ENCODE measurements at regions not wholly inside any gene's neighbourhood (a gene's known extent, or its start where the extent isn't known, plus 50 kb on each side); places are given as distances from the start of the nearest gene placed in this dataset.

GRCh38 chr12:132439333-132439904 lies 50.5 kb upstream of the FBRSL1 start:
- no peak for DNase-seq (ENCODE audit: low read depth)

GRCh38 chr12:132438726-132439125 lies 51.2 kb upstream of the FBRSL1 start:
- no peak for DNase-seq (ENCODE audit: low read depth)

DNA sequence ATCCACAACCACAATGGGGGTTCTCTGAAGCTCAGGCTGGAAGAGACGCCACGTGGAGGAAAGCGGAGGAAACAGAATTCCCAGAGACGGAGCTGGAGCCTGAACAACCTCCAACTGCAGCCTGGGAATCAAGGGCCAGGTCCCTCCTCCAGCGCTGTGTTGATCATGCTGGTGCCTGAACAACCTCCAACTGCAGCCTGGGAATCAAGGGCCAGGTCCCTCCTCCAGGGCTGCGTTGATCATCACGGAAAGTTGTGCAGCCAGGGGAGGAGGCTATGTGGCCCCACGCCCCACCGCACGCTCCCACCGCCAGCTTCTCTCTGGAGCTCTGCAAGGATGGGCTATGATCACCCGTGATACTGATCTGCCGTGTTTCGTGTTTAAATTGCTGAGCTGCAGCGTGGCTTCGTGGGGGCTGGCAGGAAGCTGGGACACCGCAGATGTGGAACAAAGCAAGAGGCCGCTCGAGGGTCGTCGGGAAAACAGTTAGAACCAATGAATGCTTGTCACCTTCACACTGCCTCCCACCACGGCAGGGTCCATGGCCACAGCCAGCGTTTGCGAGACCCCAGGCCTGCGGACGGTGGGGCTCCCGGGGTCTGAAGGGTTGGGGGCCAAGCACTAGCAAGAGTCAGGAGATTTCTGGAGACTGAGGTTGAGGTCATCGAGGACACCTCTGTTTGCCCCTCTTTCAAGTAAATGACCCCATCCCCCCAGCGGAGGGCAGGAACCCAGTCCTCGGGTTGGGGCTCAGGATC lies 51.8 kb upstream of the FBRSL1 start:
- no peak for DNase-seq (ENCODE audit: low read depth)

DNA sequence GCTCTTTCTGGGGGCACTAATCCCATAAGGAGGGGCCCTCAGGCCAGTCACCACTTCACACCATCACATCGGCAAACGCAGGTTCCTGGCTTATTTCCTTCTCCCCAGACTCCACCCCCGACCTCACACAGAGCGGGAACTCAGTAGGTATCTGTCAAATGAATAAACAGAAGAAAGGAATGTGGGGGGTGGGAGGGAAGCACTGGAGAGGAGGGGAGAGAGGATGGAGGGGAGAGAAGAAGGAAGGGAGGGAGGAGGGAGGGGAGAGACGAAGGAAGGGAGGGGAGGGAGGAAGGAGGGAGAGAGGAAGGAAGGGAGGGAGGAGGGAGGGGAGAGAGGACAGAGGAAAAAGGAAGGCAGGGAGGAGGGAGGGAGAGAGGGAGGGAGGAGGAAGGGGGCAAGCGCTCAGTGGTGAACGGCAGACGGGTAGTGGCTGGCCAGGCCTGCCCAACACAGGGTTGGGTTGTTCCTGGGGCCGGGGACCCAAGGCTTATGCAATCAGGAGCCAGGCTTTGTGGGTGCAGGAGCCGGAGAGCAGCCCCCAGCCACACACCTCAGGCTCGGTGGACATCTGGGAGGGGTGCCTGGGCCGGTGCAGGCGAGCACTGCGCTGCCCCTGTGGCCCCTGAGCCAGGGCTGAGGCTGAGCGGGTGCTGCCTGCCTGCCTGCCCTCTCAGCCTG lies 52.6 kb upstream of the FBRSL1 start:
- DNase-seq (ENCODE audit: low read depth): no peak

- no peak for DNase-seq (ENCODE audit: low read depth)
These were observed 53.1 kb upstream of the FBRSL1 start for GRCh38 chr12:132436791-132437251.

DNA sequence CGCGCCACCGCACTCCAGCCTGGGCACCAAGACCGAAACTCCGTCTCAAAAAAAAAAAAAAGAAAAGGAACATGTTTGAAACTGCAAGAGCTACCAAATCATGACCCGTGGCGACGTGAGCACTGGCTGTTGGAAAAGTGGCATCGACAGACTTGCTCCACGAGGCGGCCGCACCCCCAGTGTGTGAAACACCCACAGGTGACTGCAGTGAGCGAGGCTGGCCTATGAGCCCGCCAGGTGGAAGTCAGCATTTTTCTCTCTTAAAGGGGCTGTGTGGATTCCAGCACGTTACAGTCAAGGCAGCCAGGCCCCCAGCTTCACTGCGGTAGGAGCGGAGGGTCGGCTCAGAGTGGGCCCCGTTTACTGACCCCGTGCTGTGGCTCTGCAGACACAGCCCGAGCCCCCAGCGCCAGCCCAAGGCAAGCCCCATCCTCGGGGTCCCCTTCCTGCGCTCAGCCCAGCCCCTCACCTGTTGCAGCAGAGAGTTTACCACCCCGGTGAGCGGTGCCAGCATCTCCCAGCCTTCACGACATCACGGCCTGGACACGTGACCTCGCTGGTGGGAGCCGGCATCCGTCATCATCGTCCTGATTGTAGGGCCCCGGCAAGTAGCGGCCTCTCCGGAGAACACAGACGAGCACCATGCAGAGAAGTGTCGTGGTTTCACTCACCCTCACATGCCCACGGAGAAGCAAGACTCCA lies 54.3 kb upstream of the FBRSL1 start:
- no peak for DNase-seq (ENCODE audit: low read depth)

DNA sequence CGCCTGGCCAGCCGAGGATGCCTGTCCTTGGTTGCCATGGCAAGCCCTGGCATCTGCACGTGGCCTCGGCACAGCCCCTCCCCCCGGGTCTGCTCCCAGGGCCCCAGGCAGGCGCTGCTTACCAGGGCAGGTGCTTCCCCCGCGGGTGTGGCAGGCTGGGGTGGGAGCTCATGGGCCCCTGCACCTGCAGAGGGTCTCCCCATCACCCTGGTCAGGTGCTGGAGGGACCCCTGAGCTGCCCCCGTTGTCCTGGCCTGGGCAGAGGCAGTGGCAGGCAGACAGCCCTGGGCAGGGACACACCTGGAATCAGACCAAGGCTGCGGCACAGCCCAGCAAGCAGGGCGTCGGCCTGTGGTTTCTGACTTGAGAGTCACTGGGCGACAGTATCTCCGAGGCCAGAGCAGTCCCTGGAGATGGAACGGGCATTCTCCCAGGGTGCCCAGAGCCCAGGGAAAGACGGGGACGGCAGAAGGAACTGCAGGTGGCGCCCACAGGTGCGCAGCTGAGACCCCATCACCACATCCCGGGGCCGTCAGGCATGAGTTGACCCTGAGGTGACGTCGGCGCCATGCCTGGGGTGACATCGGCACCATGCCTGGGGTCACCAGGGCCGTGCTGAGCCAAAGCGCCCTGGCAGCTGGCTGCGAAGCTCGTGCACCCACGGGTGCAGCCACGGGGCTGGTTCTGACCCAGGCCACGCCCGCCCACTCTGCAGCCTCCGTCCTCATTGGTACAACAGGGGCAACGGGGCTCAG lies 56.1 kb upstream of the FBRSL1 start:
- no peak for DNase-seq (ENCODE audit: low read depth)

GRCh38 chr12:132432721-132433577 lies 57.0 kb upstream of the FBRSL1 start:
- DNase-seq (ENCODE audit: low read depth): no peak

GRCh38 chr12:132432126-132432705 lies 57.7 kb upstream of the FBRSL1 start:
- DNase-seq (ENCODE audit: low read depth): no peak

DNA sequence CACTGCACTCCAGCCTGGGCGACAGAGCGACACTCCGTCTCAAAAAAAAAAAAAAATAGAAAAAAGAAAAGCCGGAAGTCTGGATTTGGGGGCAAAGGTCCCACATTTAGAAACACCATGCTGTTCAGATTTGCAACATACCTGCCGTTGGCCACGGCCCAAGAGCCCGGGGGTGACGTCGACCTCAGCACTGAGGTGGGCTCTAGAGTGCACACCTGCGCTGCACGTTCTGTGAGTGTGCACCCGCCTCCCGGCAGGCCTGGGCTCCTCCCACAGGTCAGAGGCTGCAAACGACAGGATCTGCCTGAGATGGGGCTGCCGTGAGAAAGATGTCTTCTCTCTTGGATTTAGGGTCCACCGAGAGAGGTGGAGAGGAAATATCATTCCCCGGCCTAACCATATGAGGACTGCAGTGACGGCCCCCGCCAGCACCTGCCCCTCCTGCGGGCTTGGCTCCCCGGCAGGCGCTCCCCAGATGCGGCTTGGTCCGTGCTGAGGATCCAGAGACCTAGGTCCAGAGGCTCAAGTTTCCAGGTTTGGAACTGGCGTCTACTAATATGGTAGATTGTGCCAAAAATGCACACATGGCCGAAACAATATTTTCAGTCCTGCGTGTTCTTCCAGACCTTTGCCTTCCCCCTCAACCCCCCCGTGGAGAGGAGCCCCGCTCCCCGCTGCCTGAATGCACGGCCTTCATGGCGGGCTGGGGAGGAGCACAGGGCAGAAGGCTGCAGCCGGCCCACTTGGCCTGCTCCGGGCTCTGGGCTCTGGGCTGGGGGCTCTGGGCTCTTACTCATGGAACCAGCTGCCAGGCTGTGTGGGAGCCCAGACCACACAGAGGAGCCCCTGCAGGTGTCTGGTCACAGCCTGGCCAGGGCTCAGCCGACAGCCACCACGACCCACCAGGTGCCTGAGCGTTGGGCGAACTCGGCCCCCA lies 58.8 kb upstream of the FBRSL1 start:
- DNase-seq (ENCODE audit: low read depth): no peak

DNA sequence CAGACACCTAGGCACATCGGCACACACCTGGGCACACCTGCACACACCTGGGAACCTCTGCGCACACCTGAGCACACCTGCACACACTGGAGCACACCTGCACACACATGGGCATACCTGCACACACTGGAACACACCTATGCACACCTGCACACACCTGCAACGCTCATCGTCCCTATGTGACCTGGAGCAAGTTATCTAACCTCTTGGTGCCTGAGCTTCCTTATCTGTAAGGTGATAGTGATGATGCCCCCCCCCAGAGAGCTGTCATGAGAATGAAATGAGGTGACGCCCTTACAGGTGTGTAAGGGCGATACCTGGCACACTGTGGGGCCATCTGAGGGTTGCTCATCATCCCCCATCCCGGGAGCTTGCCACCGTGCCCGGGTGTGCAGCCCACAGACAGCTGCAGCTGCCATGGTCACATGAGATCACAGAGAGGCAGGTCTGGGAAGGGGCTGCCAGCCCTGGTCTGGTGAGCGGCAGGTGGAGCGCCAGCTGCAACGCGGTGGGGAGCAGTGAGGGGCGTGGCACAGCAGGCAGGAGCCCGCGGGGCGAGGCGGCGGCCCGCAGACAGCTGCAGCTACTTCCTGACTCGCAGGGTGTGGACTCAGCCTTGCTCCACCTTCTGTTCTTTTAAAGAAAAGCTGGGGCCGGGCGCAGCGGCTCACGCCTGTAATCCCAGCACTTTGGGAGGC lies 59.9 kb upstream of the FBRSL1 start:
- DNase-seq (ENCODE audit: low read depth): peak; percentile 37

DNA sequence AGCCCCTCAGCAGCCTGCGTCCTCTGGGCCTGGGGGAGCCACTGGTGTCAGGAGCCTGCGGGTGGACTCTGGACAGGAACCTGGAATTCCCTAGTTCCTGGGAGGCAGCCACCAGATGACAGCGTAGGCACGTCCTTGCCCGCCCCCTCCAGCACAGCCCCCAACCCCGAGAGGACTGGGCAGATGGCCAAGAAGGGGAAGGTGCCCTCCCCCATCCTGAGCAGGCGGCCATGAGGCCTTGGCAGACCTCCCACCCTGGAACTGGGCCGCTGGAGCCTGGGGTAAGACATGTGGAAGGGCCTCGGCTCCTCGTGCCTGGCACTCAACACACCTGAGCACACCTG lies 60.4 kb upstream of the FBRSL1 start:
- DNase-seq (ENCODE audit: low read depth): no peak

GRCh38 chr12:132428936-132429601 lies 60.9 kb upstream of the FBRSL1 start:
- DNase-seq (ENCODE audit: low read depth): no peak

DNA sequence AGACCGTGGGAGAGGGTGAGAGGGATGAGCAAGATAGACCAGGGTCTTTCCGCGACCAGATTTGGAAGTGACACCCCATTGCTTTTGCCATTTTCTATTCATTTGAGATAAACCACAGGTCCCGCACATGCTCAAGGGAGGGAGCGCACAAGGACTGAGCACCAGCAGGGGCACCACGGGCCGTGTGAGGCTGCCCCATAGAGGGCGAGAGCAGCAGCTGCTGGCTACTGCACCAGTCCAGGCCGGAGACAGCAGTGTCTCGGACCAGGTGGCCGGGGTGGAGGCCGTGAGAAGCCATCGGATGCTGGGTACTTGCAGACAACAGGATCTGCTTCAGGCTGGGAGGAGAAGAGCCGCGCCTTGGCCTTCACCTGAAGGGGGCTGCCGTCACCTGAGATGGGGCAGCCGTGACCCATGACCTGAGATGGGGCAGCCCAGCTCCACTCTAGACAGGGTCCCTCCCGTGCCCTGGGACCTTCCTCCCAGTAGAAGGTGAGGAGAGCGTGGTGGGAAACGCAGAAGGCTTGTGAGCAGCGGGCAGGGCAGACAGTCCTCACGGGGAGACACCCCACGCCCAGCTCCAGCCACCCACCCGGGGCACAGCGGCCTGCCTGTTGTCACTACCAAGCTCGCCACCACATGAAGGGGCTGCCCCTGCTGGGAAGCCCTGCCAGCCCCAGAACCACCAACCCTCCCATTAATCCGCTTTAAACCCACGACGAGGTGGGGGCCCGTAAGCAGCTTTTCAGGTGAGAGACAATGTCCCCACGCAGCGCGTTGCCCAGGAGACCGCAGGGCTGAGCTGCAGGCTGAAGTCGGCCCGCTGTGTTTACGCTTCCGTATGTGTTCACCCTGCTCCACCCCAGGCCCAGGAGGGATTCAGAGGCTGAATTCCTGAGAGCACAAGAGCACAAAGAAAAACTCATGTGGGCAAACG lies 61.7 kb upstream of the FBRSL1 start:
- no peak for DNase-seq (ENCODE audit: low read depth)

DNA sequence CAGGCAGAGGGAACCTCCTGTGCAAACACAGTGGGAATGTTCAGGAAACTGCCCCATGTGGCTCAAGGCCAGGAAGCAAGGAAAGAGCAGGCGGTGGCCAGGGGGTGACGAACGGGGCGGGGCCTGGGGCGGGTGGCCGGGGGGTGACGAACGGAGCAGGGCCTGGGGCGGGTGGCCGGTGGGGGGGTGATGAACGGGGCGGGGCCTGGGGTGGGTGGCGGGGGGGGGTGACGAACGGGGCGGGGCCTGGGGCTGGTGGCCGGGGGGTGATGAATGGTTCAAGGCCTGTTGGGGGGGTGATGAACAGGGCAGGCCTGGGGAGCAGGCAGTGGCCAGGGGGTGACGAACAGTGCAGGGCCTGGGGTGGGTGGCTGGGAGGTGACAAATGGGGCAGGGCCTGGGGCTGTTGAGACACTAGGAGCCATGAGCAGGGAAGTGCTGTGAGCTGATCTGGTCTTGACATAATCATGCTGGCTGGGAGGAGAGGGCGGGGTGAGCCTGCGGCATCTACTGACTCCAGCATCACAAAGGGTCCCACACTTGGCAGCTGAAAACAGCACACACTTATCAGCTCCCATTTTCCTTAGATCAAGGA lies 62.7 kb upstream of the FBRSL1 start:
- no peak for DNase-seq (ENCODE audit: low read depth)

DNA sequence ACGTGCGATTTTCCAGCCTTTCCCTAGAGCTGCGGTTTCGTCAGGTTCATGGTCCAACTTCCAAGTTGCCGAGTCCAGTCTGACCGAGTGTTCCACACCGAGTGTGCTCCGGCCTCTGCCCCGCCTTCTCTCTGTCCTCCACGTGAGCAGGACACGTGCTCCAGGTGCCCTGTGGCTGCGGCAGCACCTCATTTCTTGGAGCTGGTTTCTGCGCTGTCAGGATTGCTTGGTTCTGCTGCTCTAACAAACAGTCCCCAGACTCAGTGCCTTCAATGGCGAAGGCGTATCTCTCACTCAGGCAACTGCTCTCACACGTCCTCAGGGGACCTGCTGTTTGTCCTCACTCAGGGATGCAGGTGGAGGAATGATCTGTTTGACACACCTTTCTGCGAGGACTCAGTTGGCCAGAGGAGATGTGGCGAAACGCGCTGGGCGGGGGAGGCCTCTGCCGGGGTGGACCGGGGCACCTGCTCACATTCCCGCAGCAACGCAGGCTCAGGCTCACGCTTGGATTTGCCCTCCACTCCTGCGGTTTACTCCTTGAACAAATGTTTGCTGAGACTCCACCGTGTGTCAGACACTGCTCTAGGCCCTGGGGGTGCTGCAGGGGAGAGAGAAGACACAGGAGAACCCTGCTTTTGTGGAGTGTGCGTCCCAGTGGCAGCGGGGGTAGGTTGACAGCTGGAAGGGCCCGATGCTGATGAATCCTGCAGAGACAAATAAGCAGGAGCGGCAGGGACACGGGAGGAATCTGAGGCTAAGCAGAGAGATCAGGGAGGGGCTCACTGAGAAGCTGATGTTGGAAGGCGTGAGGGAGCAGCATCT lies 63.4 kb upstream of the FBRSL1 start:
- no peak for DNase-seq (ENCODE audit: low read depth)
